GM19395 (cell line): ENCODE measurements at regions not wholly inside any gene's neighbourhood (a gene's known extent, or its start where the extent isn't known, plus 50 kb on each side); places are given as distances from the start of the nearest gene placed in this dataset.
"Not testable (repeated sequence)": the region's sequence is repeated elsewhere in the genome, so short reads cannot be mapped to it uniquely, and the experiment has no call there.

Experiments used
- ATAC-seq: cut with Tn5 transposase; IDR thresholded peaks from one replicate; pipeline ENCODE4 v1.9.1; 2021; ENCODE audit warnings: mild to moderate bottlenecking, moderate library complexity; ENCODE audit not compliant: unreplicated experiment

DNA sequence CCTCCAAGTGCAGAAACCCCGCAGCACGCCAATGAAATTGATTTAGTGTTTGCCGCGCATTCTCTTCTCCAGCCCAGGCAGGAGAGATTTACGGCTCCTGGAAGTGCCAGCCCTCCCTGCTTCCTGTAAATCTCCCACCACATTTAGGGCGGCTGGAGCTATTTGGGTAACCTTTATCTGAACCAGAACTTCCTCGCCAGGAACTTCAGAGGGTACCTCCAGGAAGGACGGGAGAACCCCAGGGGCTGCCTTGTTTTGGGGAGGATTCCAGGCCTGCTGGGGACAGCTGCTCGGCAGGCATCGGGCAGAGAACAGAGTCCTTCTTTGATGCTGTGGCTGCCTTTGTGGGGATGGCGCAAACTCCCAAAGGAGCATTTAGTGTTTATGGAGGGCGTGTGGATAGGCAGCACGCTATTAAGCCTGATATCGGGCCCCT, 122.0 kb upstream of the MYCN start:
- ATAC-seq: no peak

DNA sequence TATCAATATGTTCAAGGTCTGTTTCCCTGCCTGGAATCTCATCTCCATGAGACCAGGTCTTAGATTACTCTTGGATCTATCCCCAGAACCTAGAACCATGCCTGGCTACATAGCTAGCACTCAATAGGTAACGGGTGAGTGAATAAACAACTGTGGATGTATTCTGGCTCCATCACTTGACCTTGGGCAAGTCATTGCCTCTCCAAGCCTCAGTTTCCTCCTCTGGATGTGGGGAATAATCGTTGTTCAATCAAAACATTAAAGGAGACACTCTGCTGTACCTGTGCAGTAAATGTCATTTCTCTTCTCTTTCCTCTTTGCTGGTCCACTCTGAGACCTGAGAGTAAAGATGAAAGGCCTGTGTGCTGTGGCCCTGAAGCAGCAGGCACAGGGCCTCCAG, 121.5 kb upstream of the MYCN start:
- ATAC-seq: no peak

DNA sequence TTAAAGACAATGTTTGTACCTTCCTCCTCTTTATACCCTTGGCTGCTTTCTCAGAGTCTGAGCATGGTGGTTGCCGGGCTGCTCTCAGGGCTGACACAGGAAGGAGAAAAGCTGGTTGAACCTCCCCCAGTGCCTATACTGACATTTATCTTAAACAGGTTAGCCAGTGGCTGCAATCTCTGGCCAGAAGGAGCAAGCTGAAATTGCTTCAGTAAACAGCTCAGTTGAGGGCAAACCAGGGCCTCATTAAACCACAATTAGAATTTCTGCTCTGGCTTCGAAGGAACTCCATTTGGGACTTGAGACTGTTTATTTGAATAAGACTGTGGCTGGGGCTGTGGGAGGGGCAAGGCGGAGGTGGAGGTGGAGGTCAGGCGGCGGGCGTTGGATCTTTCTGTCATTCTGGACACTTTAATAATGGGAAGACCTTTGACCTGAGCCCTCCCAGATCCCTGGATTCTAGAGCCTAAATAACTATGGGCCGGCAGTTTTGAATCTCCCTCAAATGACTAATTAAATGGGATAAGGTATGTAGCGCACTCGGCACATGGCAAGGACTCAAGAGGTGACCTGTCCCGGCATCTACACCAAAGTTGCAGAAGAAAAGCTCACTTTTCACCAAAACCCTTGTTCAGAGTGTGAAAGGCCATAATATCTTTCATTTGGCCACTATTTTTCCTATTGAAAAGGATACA, 120.6 kb upstream of the MYCN start:
- no peak for ATAC-seq

- no peak for ATAC-seq
These were observed 120.1 kb upstream of the MYCN start for GRCh38 chr2:15820257-15820566.

DNA sequence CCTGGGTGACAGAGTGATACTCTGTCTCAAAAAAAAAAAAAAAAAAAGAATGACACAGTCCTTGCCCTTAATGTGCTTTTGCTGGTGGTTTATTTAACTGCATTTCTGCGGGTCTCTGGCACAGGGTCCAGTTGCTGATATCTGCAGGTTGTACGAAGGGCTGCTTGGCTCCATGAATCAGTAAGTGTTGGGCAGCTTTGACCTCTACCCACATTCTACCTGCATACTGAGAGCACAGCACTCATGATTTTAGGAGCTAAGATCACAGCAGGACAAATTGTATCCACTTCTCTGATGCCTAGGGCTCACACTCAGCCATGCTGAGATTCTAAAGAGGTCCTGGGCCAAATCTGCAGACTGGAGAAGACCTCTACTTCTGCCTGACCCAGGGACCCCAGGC, 119.4 kb upstream of the MYCN start:
- ATAC-seq: no peak

DNA sequence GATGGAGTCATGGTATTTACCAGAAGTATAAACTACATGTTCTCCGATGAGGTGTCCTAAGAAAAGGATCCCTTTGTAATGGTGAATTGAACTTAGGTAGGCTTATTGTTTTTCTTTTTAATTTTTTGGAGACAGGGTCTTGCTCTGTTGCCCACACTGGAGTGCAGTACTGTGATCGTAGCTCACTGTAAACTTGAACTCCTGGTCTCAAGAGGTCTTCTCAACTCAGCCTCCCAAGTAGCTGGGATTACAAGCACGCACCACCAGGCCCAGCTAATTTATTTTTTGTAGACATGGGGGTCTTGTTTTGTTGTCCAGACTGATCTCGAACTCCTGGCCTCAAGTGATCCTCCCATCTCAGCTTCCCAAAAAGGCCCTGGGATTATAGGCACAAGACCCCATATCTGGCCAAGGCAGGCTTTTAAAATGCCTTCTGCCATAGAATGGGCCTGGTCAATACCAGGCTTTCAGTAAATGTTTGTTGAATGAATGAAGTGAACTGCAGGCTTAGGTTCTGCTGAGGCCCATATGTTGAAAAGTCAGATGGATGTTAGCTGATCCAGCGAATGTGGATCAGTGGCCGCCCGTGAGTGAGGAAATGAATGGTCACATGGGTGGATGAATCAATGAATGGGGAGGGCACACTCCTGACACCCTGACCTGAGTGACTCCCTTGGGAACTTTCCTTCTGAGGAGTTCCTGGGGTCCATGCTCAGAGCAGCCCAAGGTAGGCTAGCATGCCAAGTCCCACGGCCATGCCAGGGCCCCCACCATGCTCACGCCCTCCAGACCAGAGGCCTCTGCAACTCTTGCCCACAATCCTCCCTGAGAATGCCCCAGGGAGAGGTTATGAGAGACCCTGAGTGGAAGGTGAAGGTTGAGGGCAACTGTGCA, 118.0 kb upstream of the MYCN start:
- no peak for ATAC-seq

DNA sequence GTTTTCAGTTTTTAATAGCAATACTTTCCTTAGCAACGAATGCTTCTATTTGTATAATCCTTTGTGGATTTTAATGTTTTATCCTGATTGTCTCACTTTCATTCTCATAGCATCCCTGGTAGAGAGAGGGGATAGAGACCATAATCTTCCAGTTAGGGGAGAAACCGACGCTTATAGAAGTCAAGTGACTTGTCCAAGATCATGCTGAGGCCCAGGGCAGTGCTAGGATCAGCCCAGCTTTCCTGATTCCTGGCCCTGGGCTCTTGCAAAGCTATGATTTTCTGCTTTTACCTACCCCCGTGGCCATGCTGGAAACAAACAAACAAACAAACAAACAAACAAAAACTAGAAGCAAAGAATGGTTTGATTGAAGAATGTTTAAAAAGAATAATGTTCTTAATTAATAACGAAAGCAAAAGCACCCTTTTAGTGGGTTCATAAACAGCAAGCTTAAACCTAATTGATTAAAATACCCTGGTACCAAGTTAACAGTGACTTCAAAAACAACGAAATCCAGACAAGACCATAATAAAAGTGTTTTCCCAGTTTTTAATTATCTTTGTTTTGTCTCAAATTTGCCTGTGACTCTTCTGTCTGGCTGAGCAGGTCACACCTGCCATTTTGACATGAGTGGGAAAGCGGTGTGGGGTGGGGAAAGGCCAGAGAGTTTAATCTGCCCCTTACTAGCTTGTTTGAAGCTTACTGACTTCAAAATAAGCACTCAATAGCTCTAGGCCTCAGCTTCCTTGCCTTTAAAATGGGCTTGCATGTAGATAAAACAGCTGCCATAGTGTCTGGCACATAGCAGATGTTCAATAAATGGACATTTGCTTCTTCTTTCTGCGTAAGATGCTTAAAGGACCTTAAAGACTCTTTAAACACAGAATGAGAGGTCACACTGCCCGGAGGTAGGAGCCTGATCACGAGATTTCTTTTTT, 116.6 kb upstream of the MYCN start:
- no peak for ATAC-seq

DNA sequence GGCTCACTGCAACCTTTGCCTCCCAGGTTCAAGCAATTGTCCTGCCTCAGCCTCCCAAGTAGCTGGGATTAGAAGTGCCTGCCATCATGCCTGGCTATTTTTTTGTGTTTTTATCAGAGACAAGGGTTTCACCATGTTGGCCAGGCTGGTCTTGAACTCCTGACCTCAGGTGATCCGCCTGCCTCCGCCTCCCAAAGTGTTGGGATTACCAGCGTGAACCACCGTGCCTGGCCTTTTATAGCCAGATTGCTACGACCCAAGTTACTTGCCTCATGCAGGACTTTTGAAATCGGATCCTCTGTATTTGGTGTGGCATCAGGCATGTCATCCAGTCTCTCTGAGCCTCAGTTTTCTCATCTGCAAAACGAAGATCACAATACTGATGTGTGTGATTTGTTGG, 115.9 kb upstream of the MYCN start:
- not testable (repeated sequence) for ATAC-seq

GRCh38 chr2:15825276-15825980, 114.9 kb upstream of the MYCN start:
- no peak for ATAC-seq

DNA sequence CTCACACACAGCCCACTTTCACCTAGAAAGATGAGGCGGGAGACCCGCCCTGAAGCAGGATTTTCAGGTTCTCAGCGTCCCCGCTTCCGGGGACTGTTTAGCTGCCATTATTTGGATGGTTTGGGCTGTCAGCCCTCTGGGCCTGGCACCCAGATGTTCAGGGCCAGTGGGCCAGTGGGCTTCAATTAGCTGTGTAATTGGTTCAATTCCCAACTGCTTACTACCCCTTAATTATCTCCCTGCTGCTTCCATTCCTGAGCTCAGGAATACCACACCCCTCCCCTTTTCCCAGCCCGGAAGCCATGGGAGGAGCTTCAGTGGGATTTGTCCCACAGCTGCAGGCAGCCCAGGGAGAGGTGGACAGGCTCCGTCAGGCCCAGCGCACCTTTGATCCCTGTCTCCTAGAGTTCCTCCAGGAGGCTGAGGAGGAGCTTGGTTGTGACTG, 114.1 kb upstream of the MYCN start:
- ATAC-seq: no peak

DNA sequence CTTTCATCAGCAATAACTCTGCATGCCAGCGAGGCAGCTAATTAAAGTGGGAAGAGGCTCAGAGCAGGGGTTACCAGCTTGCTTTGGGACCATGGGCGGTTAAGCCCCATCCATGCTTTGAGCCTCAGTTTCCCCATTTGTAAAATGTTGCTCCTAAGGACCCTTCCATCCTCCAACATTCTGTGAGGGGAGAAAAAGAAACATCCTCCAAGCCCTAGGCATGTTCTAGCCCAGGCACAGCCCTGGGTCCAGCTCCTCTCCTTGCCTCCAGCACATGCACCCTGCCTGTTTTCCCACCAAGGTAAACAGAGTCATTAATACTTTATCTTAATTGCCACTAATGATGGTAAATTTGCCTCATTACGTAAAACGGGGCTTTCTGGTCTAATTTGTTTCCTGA, 113.3 kb upstream of the MYCN start:
- no peak for ATAC-seq

GRCh38 chr2:15828576-15828975, 111.8 kb upstream of the MYCN start:
- ATAC-seq: no peak

DNA sequence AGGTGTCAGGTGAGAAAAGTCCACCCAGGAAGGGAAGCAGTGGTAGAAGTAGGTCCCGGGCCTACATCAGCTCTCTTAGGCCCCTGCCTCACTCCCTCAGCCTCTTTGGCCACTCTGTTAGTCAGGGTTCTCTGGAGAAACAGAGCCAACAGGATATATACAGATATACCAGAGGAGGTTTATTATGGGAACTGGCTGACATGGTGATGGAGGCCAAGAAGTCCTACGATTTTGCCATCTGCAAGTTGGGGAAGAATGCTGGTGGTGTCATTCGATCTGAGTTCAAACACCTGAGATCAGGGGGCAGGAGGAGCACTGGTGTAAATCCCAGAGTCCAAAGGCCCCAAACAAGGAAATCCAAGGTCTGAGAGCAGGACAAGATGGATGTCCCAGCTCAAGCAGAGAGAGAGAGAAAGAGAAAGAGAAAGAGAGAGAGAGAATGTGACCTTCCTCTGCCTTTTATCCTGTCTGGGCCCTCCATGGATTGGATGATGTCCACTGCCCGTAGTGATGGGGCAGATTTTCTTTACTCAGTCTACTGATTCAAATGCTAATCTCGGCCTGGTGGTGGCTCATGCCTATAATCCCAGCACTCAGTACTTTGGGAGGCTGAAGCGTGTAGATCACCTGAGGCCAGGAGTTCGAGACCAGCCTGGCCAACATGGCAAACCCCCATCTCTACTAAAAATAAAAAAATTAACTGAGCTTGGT, 111.1 kb upstream of the MYCN start:
- no peak for ATAC-seq

GRCh38 chr2:15829985-15830384, 110.4 kb upstream of the MYCN start:
- ATAC-seq: no peak

GRCh38 chr2:15830937-15831549, 109.3 kb upstream of the MYCN start:
- ATAC-seq: no peak

- ATAC-seq: no peak
These were observed 108.2 kb upstream of the MYCN start for GRCh38 chr2:15832030-15832709.

DNA sequence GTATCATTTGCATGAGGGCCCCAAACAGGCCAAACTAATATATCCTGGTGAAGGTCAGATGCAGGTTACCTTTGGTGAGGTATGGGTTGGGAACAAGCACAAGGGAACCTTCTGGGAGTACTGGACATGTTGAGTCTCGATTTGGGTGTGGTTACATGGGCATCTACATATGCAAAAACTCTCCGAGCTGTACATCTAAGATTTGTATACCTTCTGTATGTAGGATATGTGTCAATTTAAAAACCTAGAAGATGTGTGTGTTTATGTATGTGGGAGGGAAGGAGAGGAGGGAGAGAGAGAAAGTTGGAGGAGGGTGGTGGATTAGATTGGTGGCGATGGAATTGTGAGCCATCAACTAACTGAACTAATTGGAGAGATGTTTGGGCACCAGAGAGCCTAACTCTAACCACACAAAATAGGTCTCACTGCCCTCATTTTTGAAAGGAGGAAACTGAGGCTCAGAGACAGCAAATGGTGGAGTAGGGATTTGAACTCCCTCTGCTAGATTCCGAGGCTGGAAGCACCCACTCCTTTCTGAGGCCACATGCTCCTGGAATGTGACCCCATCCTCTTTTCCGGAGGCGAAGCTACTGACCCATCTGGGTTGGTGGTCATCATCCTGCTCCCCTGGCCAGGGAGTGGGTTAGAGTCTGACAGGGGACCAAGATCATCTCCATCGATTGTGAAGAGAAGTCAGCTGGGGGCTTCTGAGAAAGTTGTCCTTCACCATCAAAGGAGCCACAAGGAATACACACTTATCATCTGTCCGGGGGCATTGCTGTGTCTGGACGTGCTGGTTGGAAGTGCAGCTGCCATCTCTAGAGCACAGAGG, 107.3 kb upstream of the MYCN start:
- ATAC-seq: no peak

DNA sequence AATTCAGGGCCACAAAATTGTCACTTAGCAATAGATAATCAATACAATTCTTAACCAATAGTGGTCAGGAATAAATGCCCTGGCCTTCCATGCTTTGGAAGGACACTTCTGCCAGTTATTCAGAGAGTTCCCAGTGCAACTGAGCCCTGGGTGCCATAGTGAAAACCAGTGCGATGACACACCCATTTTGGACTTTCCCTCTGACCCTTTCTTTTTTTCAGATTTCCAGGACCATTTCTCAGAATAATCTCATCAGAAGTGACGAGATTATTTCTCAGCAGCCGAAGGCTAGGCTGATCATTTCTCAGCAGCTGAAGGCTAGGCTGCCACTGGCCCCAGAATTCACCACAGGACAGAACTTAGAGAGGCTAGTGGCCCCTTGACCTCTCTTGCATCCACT, 106.6 kb upstream of the MYCN start:
- ATAC-seq: no peak
